Transverse colon (tissue), 4 donors: ENCODE measurements at regions not wholly inside any gene's neighbourhood (a gene's known extent, or its start where the extent isn't known, plus 50 kb on each side); places are given as distances from the start of the nearest gene placed in this dataset.

Source experiments
- DNase-seq: peaks from one replicate; pipeline ENCODE4 v3.0.0-alpha.2; 2019
- H3K27ac ChIP-seq, 4 donors: fragments of 200-600 bp; sonication (generic); 2 replicates each; pipeline ENCODE4 v1.5.1; 2016 to 2018; ENCODE audit warnings: inconsistent platforms in 4 of 4
- H3K27me3 ChIP-seq: fragments of 200-600 bp; sonication (generic); 2 replicates; pipeline ENCODE4 v1.5.1; 2017; ENCODE audit warnings: inconsistent platforms
- H3K36me3 ChIP-seq, 4 donors: fragments of 200-600 bp; sonication (generic); 2 replicates each; pipeline ENCODE4 v1.5.1; 2017 to 2019; ENCODE audit warnings: inconsistent platforms in 4 of 4
- H3K4me1 ChIP-seq, 4 donors: fragments of 200-600 bp; sonication (generic); 2 replicates each; pipeline ENCODE4 v1.5.1; 2017 to 2020; ENCODE audit warnings: inconsistent platforms in 4 of 4
- H3K4me3 ChIP-seq, 4 donors: fragments of 200-600 bp; sonication (generic); 1 replicate in 1 of 4; 2 replicates in 3 of 4; pipeline versions ENCODE4 v1.5.1 to v1.6.1; 2017 to 2019; ENCODE audit warnings: inconsistent platforms in 4 of 4
- H3K9me3 ChIP-seq, 2 donors: fragments of 200-600 bp; sonication (generic); 2 replicates each; pipeline ENCODE4 v1.5.1; 2017 to 2019; ENCODE audit warnings: inconsistent platforms in 2 of 2
- EP300 ChIP-seq: sonication (generic); formaldehyde crosslinking; IDR thresholded peaks from one replicate; pipeline ENCODE4 v1.6.1; 2017; ENCODE audit warnings: antibody characterized with exemption, low read depth
- POLR2A ChIP-seq: fragments of 450-650 bp; IDR thresholded peaks from one replicate; pipeline ENCODE4 v1.6.1; 2016; ENCODE audit warnings: antibody characterized with exemption, mild to moderate bottlenecking, moderate library complexity
- POLR2AphosphoS5 ChIP-seq, 3 donors: sonication (generic); formaldehyde crosslinking; IDR thresholded peaks; one replicate each; pipeline ENCODE4 v1.6.1; 2016; ENCODE audit warnings: antibody characterized with exemption in 3 of 3
- WGBS, 2 donors: methylation state at CpG; one replicate each; pipeline ENCODE4 v1.1.5; 2018; ENCODE audit warnings: low coverage in 1 of 2; 5-methylcytosine and 5-hydroxymethylcytosine counted together
- in situ Hi-C, 4 donors: fragments of 200-750 bp; cut with MboI; loops; one replicate each; pipeline versions ENCODE4 v1.15.0 to v1.15.1; 2017; ENCODE audit warnings: low sequenced_read_pairs in 3 of 4, low pct_ligation_motif_present in 1 of 4, low pct_unique_long_range_greater_than_20kb in 1 of 4
- intact Hi-C: fragments of 100-400 bp; cut with DNase I; formaldehyde crosslinking; loops from one replicate; pipeline ENCODE4 v1.15.1; 2023; ENCODE audit warnings: low total_unique reads
- TF ChIP-seq, protein P1 (sequence below), 5 experiments: fragments of 200-600 bp in 3 of 5; fragments of 450-650 bp in 2 of 5; sonication (generic) in 3 of 5; IDR thresholded peaks; 1 replicate in 2 of 5; 2 replicates in 3 of 5; pipeline ENCODE4 v1.5.1; 2016 to 2017; ENCODE audit warnings: antibody characterized with exemption in 5 of 5, inconsistent platforms in 3 of 5, mild to moderate bottlenecking in 2 of 5, moderate library complexity in 1 of 5

DNA sequence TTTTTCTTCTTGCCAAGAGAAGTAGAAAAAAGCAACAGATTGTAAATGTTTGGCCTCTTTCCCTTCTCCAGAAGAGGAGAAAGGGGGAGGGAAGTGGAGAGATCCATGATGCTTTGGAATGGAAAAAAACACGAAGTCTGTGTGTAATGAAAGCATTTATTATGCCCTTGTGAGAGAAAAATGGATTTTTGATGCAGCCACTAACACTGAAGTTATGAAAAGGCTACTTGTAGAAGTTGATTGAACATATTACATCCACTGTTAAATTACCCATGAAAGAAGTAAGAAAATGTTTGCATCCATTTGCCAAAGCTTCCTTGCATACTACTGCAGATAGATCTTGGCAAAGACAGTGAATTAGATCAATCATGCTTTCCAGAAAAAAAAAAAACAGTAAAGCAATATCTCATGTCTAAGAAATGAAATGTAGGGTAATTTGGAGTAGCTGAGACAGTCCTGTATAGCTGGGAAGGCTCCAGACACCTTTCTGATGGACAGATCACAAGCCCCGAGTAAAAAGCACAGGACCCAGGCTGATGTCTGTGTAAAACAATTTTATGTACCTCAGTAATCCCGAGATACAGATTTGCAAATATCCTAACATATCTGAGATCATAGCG, 295.5 kb downstream of the PLOD2 start:
- DNase-seq, result no peak
- no peaks in the 10 kb centered on the region for H3K27me3 ChIP-seq

DNA sequence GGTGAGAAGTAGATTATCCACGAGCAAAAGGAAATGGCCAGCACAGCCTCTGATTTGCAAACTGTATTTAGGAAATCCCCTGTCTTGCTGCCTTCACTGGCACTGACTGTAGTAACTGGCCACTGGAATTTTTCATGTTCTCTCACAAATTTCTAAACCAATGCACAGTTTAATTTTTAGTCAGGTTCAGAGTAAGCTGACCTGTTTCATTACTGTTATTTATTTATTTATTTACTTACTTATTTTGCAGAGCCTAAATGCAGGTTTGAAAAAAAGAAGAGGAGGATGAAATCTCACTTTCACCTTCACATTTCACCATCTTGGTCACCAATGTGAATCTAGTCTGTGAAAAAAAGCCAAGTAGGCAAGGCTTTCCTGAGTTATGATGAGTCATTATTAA, 291.0 kb downstream of the PLOD2 start:
- 50% methylated on average over 1 of the region's 1 CpG; no CpG with 5 or more reads in 1 of the 2 donors for WGBS, 2 donors

More for the DNA sequence above, 295.5 kb downstream of the PLOD2 start:
- 43 to 63% methylated on average over 4 of the region's 4 CpGs for WGBS, 2 donors
- no peak for TF ChIP-seq POLR2A
- no peak for TF ChIP-seq POLR2AphosphoS5 (IDR thresholded peaks at IDR 0.05)
- no peak for TF ChIP-seq EP300
- TF ChIP-seq, protein P1, sequence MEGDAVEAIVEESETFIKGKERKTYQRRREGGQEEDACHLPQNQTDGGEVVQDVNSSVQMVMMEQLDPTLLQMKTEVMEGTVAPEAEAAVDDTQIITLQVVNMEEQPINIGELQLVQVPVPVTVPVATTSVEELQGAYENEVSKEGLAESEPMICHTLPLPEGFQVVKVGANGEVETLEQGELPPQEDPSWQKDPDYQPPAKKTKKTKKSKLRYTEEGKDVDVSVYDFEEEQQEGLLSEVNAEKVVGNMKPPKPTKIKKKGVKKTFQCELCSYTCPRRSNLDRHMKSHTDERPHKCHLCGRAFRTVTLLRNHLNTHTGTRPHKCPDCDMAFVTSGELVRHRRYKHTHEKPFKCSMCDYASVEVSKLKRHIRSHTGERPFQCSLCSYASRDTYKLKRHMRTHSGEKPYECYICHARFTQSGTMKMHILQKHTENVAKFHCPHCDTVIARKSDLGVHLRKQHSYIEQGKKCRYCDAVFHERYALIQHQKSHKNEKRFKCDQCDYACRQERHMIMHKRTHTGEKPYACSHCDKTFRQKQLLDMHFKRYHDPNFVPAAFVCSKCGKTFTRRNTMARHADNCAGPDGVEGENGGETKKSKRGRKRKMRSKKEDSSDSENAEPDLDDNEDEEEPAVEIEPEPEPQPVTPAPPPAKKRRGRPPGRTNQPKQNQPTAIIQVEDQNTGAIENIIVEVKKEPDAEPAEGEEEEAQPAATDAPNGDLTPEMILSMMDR (IDR thresholded peaks at IDR 0.05), result no peak
- intact Hi-C loops (no loop called here), in situ Hi-C loops (no loop called here)
- Histone ChIP-seq H3K27ac (no peak overlapping the region), H3K4me3 (no peak overlapping the region), H3K36me3 (no peaks in the 10 kb centered on the region), H3K4me1 (no peaks in the 10 kb centered on the region), H3K9me3 (no peaks in the 10 kb centered on the region)

DNA sequence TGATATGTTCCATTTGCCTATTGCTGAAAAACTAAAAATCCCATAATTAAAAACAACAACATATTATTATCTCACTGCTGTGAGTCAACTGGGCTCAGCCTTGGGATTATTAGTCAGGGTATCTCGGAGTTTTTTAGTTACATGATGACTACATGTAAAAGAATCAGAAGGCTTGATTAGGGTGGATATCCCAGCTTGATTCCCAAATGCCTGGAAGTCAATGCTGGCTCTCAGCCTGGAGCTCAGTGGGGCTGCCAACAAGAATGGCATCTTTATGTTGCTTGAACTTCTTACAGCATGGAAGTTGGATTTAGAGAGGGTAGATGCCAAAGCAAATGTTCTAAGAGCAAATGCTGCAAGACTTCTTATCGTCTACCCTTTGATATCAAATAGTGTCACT, 278.5 kb downstream of the PLOD2 start:
- H3K4me3 ChIP-seq, result no peak overlapping the region
- no peak overlapping the region for H3K27ac ChIP-seq
- WGBS, 2 donors, result 66 to 83% methylated on average over 2 of the region's 2 CpGs
- no peaks in the 10 kb centered on the region for H3K4me1 ChIP-seq
- no peaks in the 10 kb centered on the region for H3K9me3 ChIP-seq
- DNase-seq, result no peak
- no peaks in the 10 kb centered on the region for H3K36me3 ChIP-seq
- intact Hi-C loops, result no loop called here
- no peak for TF ChIP-seq POLR2AphosphoS5 (IDR thresholded peaks at IDR 0.05)
- no peak for TF ChIP-seq POLR2A
- no peak for TF ChIP-seq EP300
- TF ChIP-seq, protein P1 (IDR thresholded peaks at IDR 0.05), result no peak
- H3K27me3 ChIP-seq, result no peaks in the 10 kb centered on the region
- in situ Hi-C loops, result no loop called here

More for the DNA sequence above, 291.0 kb downstream of the PLOD2 start:
- no peak for TF ChIP-seq EP300
- no peak for TF ChIP-seq POLR2AphosphoS5 (IDR thresholded peaks at IDR 0.05)
- no peak for TF ChIP-seq POLR2A
- TF ChIP-seq, protein P1 (IDR thresholded peaks at IDR 0.05), result no peak
- in situ Hi-C loops, result no loop called here
- H3K4me1 ChIP-seq, result no peaks in the 10 kb centered on the region
- DNase-seq, result no peak
- H3K4me3 ChIP-seq, result no peak overlapping the region
- no peak overlapping the region for H3K27ac ChIP-seq
- H3K36me3 ChIP-seq, result no peaks in the 10 kb centered on the region
- no peaks in the 10 kb centered on the region for H3K9me3 ChIP-seq
- H3K27me3 ChIP-seq, result no peaks in the 10 kb centered on the region
- intact Hi-C loops, result no loop called here

DNA sequence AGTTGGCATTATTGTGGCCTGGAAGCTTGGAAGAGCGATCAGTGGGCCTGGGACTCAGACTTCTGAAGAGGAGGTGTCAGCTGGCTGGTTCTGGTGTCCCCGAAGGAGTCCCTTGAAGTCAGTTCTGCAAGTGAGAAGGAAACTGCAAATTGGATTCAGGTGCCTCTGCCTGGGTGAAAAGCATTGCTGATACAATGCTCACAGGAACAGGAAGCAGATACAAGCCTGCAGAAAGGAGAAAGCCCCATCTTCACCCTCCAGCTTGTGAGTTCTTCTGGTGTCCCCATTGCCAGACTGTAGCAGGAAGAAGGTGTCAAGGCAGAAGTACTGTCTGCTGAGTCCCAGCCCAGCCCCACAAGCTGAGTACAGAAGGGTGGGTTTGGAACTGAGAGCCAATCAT, 271.3 kb downstream of the PLOD2 start:
- Histone ChIP-seq H3K9me3 (no peaks in the 10 kb centered on the region), H3K4me1 (no peaks in the 10 kb centered on the region), H3K36me3 (no peaks in the 10 kb centered on the region), H3K27me3 (no peaks in the 10 kb centered on the region), H3K27ac (no peak overlapping the region), H3K4me3 (no peak overlapping the region)
- in situ Hi-C loops, result no loop called here
- DNase-seq, result no peak
- 33 to 72% methylated on average over 1 to 2 of the region's 2 CpGs for WGBS, 2 donors
- no peak for TF ChIP-seq EP300
- TF ChIP-seq POLR2A, result no peak
- no peak for TF ChIP-seq POLR2AphosphoS5 (IDR thresholded peaks at IDR 0.05)
- TF ChIP-seq, protein P1 (IDR thresholded peaks at IDR 0.05), result no peak
- intact Hi-C loops, result no loop called here
